ENCODE measurements at regions not wholly inside any gene's neighbourhood (a gene's known extent, or its start where the extent isn't known, plus 50 kb on each side); places are given as distances from the start of the nearest gene placed in this dataset.

- TF ChIP-seq CTCF (IDR thresholded peaks at IDR 0.05 in 8 of 11, conservative IDR thresholded peaks at IDR 0.05 in 3 of 11): no peak
- peak in 2 of 3 donors; percentile 52 to 54 for TF ChIP-seq POLR2AphosphoS5 (IDR thresholded peaks at IDR 0.05)
- no peak for TF ChIP-seq POLR2A (IDR thresholded peaks at IDR 0.05)
Observed at GRCh38 chr12:92987846-92988621, 58.9 kb upstream of the EEA1 start.

Measured in spleen (tissue), 7 donors.